ENCODE measurements at regions not wholly inside any gene's neighbourhood (a gene's known extent, or its start where the extent isn't known, plus 50 kb on each side); places are given as distances from the start of the nearest gene placed in this dataset.
"Not testable (repeated sequence)": the region's sequence is repeated elsewhere in the genome, so short reads cannot be mapped to it uniquely, and the experiment has no call there.

DNA sequence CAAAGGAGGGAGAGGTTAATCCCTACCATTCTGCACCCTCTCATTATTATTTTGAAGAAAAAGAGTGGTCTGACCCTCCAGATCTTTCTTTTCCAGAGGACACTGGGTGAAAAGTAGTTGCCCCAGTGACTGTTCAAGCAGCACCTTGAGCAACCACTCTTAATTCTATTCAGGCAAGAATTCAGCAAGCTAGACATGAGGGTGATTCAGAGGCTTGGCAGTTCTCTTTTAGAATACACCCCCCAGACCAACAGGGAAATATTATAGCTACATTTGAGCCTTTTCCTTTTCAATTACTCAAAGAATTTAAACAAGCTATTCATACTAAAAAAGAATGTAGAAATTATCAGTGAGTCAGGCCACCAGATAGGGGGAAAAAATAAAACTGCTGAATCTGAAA lies 178.3 kb downstream of the MRPS30 start:
- FAIRE-seq, result no peak
- Histone ChIP-seq H3K36me3 (ENCODE audit: control insufficient read depth, insufficient read depth, low read length) (no peaks in the 10 kb centered on the region), H3K4me3 (ENCODE audit: low read depth, low read length) (no peak overlapping the region), H3K27me3 (ENCODE audit: control insufficient read depth, insufficient read depth, low read length) (no peaks in the 10 kb centered on the region)
- TF ChIP-seq, protein P1, sequence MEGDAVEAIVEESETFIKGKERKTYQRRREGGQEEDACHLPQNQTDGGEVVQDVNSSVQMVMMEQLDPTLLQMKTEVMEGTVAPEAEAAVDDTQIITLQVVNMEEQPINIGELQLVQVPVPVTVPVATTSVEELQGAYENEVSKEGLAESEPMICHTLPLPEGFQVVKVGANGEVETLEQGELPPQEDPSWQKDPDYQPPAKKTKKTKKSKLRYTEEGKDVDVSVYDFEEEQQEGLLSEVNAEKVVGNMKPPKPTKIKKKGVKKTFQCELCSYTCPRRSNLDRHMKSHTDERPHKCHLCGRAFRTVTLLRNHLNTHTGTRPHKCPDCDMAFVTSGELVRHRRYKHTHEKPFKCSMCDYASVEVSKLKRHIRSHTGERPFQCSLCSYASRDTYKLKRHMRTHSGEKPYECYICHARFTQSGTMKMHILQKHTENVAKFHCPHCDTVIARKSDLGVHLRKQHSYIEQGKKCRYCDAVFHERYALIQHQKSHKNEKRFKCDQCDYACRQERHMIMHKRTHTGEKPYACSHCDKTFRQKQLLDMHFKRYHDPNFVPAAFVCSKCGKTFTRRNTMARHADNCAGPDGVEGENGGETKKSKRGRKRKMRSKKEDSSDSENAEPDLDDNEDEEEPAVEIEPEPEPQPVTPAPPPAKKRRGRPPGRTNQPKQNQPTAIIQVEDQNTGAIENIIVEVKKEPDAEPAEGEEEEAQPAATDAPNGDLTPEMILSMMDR (IDR thresholded peaks at IDR 0.05; ENCODE audit: insufficient read depth, low read length, severe bottlenecking), result no peak
- peak; percentile 1 for DNase-seq (ENCODE audit: low read depth)

DNA sequence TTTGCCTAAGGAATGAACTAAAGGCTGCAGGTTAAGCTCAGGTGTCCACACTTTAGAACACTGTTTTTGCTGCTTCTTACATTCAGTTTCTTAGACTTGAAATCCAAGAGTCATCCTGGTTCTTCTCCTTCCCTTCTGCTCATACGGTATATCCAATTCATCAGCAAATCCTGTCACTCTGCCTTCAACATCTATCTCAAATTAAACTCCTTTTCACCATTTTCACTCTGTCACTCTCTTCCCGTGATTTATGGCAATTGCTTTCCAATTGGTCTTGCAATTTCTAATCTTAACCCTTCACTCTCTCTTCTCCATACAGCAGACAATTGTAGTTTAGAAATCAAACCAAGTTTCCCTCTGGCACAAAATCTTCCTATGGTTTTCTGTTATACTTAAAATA lies 182.9 kb downstream of the MRPS30 start:
- no peaks in the 10 kb centered on the region for H3K36me3 ChIP-seq (ENCODE audit: control insufficient read depth, insufficient read depth, low read length)
- no peak overlapping the region for H3K4me3 ChIP-seq (ENCODE audit: low read depth, low read length)
- TF ChIP-seq, protein P1 (IDR thresholded peaks at IDR 0.05; ENCODE audit: insufficient read depth, low read length, severe bottlenecking), result no peak
- FAIRE-seq, result no peak
- no peak for DNase-seq (ENCODE audit: low read depth)
- H3K27me3 ChIP-seq (ENCODE audit: control insufficient read depth, insufficient read depth, low read length), result no peaks in the 10 kb centered on the region

DNA sequence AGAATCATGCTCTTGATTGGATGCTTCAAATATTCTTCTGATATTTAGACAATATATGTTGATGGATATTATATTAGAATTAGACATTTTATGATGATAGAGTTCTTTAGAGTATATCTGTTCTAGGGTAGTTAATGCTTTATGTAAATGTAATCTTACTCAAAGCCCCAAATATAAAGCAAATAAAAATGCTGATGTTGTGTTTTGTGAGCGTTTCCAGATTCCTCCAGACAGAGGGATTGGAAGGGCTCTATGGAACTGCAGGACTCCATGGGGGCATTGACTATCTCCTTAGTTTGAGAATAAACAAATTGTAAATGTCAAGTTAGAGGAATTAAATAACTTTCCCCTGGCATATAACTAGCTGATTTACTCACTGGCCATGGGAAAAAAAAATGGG lies 184.5 kb downstream of the MRPS30 start:
- TF ChIP-seq, protein P1 (IDR thresholded peaks at IDR 0.05; ENCODE audit: insufficient read depth, low read length, severe bottlenecking), result no peak
- FAIRE-seq, result no peak

DNA sequence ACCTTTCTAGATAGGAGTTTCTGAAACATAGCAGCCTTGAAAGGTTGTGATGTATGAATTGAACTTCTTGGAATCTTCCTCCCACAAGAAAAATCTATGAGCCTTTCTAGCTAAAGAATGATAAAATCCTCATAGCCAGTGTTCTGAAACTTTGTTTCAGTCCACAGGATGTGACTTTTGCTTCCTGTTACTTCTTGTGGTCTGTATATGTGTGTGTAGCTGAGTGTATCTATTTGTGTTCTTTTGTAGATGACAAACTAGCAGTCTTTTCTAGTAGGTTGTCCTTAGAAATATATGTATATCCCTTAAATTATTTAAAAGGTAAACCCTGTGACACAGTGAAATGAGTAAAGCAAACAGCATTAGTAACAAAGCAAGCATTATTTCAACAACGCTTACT lies 188.8 kb downstream of the MRPS30 start:
- FAIRE-seq, result no peak
- H3K4me3 ChIP-seq (ENCODE audit: low read depth, low read length), result no peak overlapping the region

More for the DNA sequence above, 184.5 kb downstream of the MRPS30 start:
- no peak for DNase-seq (ENCODE audit: low read depth)
- Histone ChIP-seq H3K27me3 (ENCODE audit: control insufficient read depth, insufficient read depth, low read length) (no peaks in the 10 kb centered on the region), H3K4me3 (ENCODE audit: low read depth, low read length) (no peak overlapping the region), H3K36me3 (ENCODE audit: control insufficient read depth, insufficient read depth, low read length) (no peaks in the 10 kb centered on the region)

DNA sequence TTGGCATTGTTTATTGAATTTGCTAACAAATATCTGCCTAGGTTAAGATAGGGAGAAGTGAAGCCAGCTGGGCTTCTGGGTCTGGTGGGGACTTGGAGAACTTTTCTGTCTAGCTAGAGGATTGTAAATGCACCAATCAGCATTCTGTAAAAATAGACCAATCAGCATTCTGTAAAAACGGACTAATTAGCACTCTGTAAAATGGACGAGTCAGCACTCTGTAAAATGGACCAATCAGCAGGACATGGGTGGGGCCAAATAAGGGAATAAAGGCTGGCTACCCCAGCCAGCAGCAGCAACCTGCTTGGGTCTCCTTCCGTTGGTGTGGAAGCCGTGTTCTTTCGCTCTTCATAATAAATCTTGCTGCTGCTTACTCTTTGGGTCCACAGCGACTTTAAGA lies 198.4 kb downstream of the MRPS30 start:
- not testable (repeated sequence) for FAIRE-seq; DNase-seq (ENCODE audit: low read depth); H3K4me3 ChIP-seq (ENCODE audit: low read depth, low read length); H3K27me3 ChIP-seq (ENCODE audit: control insufficient read depth, insufficient read depth, low read length); H3K36me3 ChIP-seq (ENCODE audit: control insufficient read depth, insufficient read depth, low read length)

More for the DNA sequence above, 188.8 kb downstream of the MRPS30 start:
- Histone ChIP-seq H3K36me3 (ENCODE audit: control insufficient read depth, insufficient read depth, low read length) (no peaks in the 10 kb centered on the region), H3K27me3 (ENCODE audit: control insufficient read depth, insufficient read depth, low read length) (no peaks in the 10 kb centered on the region)
- DNase-seq (ENCODE audit: low read depth), result no peak
- TF ChIP-seq, protein P1 (IDR thresholded peaks at IDR 0.05; ENCODE audit: insufficient read depth, low read length, severe bottlenecking), result no peak

DNA sequence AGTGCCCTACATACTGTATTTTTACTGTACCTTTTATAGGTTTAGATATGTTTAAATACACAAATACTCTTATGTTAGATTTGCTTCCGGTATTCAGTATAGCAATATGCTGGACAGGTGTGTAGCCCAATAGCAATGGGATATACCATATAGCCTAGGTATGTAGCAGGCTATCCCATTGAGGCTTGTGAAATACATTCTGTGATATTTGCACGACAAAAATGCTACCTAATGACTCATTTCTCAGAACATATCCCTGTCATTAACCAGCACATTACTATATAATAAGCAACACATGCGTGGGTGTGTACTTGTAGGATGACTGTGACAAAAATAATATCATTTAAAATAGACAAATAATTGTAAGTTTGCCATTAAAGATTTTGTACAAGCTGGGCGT lies 208.8 kb downstream of the MRPS30 start:
- DNase-seq (ENCODE audit: low read depth), result no peak
- no peaks in the 10 kb centered on the region for H3K36me3 ChIP-seq (ENCODE audit: control insufficient read depth, insufficient read depth, low read length)
- TF ChIP-seq, protein P1 (IDR thresholded peaks at IDR 0.05; ENCODE audit: insufficient read depth, low read length, severe bottlenecking), result no peak
- no peaks in the 10 kb centered on the region for H3K27me3 ChIP-seq (ENCODE audit: control insufficient read depth, insufficient read depth, low read length)
- H3K4me3 ChIP-seq (ENCODE audit: low read depth, low read length), result no peak overlapping the region
- no peak for FAIRE-seq

Measured in bronchial epithelial cell (primary cell).